RWPE1 (cell line): ENCODE measurements at regions not wholly inside any gene's neighbourhood (a gene's known extent, or its start where the extent isn't known, plus 50 kb on each side); places are given as distances from the start of the nearest gene placed in this dataset.

Source experiments
- CTCF ChIA-PET: fragments of 350-600 bp; sonication (Branson Sonifier 250); formaldehyde crosslinking; extraction: SDS; loops from one replicate; lab custom pipeline; 2021; lab: Yijun Ruan, JAX
- POLR2A ChIA-PET: fragments of 400-600 bp; formaldehyde crosslinking; extraction: SDS; loops from one replicate; lab custom pipeline; 2020; ENCODE audit warnings: antibody characterized with exemption; ENCODE audit not compliant: low non-redundant PET; lab: Yijun Ruan, JAX
- DNase-seq: peaks from one replicate; pipeline ENCODE4 v3.0.0; 2012; ENCODE audit warnings: low spot score
- H3K27ac ChIP-seq: fragments of 450-650 bp; 2 replicates; pipeline ENCODE4 v1.5.1; 2017
- CTCF ChIP-seq: fragments of 450-650 bp; conservative IDR thresholded peaks from 2 replicates; pipeline ENCODE4 v1.5.1; 2017; ENCODE audit warnings: low read depth, mild to moderate bottlenecking

GRCh38 chr11:133582326-133582725 lies 50.0 kb upstream of the OPCML start:
- POLR2A ChIA-PET = no interaction called here
- H3K27ac ChIP-seq = no peak overlapping the region
- CTCF ChIA-PET = no interaction called here
- no peak for DNase-seq
- TF ChIP-seq CTCF = no peak
